CD8-positive, alpha-beta memory T cell (primary cell): ENCODE measurements at regions not wholly inside any gene's neighbourhood (a gene's known extent, or its start where the extent isn't known, plus 50 kb on each side); places are given as distances from the start of the nearest gene placed in this dataset.

Experiments used
- CTCF ChIA-PET: fragments of 350-600 bp; sonication (Branson Sonifier 250); formaldehyde crosslinking; loops from one replicate; lab custom pipeline; 2021; ENCODE audit warnings: antibody characterized with exemption; lab: Charles Lee
- POLR2A ChIA-PET: fragments of 350-600 bp; sonication (Branson Sonifier 250); formaldehyde crosslinking; loops from one replicate; lab custom pipeline; 2021; ENCODE audit warnings: antibody characterized with exemption; lab: Charles Lee
- DNase-seq, 5 donors: peaks; one replicate each; pipeline versions ENCODE4 v3.0.0 to v3.0.0-alpha.2; 2020 to 2022; ENCODE audit warnings: mixed read lengths in 1 of 5
- H3K27ac ChIP-seq: one replicate; pipeline ENCODE4 v1.7.0; 2013; ENCODE audit warnings: low read depth, mild to moderate bottlenecking, low read length, moderate library complexity
- H3K27me3 ChIP-seq: 2 replicates; pipeline ENCODE4 v1.7.0; 2013; ENCODE audit warnings: low read length, mild to moderate bottlenecking; ENCODE audit not compliant: insufficient read depth, poor library complexity, severe bottlenecking
- H3K36me3 ChIP-seq: 2 replicates; pipeline ENCODE4 v1.7.0; 2013; ENCODE audit warnings: mild to moderate bottlenecking, low read length, moderate library complexity; ENCODE audit not compliant: insufficient read depth
- H3K4me1 ChIP-seq: 2 replicates; pipeline ENCODE4 v1.7.0; 2013; ENCODE audit warnings: mild to moderate bottlenecking, low read length, moderate library complexity; ENCODE audit not compliant: insufficient read depth
- H3K4me3 ChIP-seq: 2 replicates; pipeline ENCODE4 v1.7.0; 2013; ENCODE audit warnings: mild to moderate bottlenecking, low read length
- H3K9me3 ChIP-seq: 2 replicates; pipeline ENCODE4 v1.7.0; 2013; ENCODE audit warnings: mild to moderate bottlenecking, low read length
- H3K27ac Mint-ChIP-seq, 8 donors: one replicate each; pipeline ENCODE4 v1.8.0; 2020 to 2021; ENCODE audit warnings: mixed read lengths in 8 of 8, mild to moderate bottlenecking in 6 of 8, inconsistent platforms in 3 of 8, moderate library complexity in 3 of 8
- H3K27me3 Mint-ChIP-seq, 2 donors: one replicate each; pipeline ENCODE4 v1.8.0; 2020 to 2021; ENCODE audit warnings: mixed read lengths in 2 of 2, mild to moderate bottlenecking in 1 of 2, moderate library complexity in 1 of 2
- H3K36me3 Mint-ChIP-seq, 3 donors: one replicate each; pipeline ENCODE4 v1.8.0; 2020 to 2021; ENCODE audit warnings: mixed read lengths in 3 of 3, inconsistent platforms in 1 of 3, mild to moderate bottlenecking in 1 of 3
- H3K4me1 Mint-ChIP-seq, 3 donors: one replicate each; pipeline ENCODE4 v1.8.0; 2020 to 2021; ENCODE audit warnings: mixed read lengths in 3 of 3, inconsistent platforms in 1 of 3, mild to moderate bottlenecking in 1 of 3
- H3K4me3 Mint-ChIP-seq, 7 donors: one replicate each; pipeline ENCODE4 v1.8.0; 2020 to 2021; ENCODE audit warnings: mixed read lengths in 7 of 7, mild to moderate bottlenecking in 6 of 7, moderate library complexity in 4 of 7, inconsistent platforms in 2 of 7
- H3K9me3 Mint-ChIP-seq, 5 donors: one replicate each; pipeline ENCODE4 v1.8.0; 2020 to 2022; ENCODE audit warnings: mixed read lengths in 5 of 5, mild to moderate bottlenecking in 3 of 5, moderate library complexity in 2 of 5, inconsistent platforms in 1 of 5

- Histone ChIP-seq H3K36me3 (no peaks in the 10 kb centered on the region), H3K27ac (no peak overlapping the region), H3K4me1 (no peaks in the 10 kb centered on the region), H3K9me3 (no peaks in the 10 kb centered on the region), H3K27me3 (no peaks in the 10 kb centered on the region), H3K4me3 (no peak overlapping the region)
- DNase-seq: no peak
- Mint-ChIP-seq H3K4me1 (no peaks in the 10 kb centered on the region), H3K9me3 (no peaks in the 10 kb centered on the region), H3K27ac (no peak overlapping the region), H3K27me3 (peaks cover 8 to 60% of the 10 kb centered on the region in 2 donors), H3K4me3 (no peak overlapping the region), H3K36me3 (no peaks in the 10 kb centered on the region)
- ChIA-PET CTCF (no interaction called here), POLR2A (no interaction called here)
These were observed 171.1 kb downstream of the ADRA2A start for GRCh38 chr10:111247781-111248389.

GRCh38 chr10:111249925-111250324 is 173.1 kb downstream of the ADRA2A start:
- H3K4me1 Mint-ChIP-seq: no peaks in the 10 kb centered on the region
- H3K36me3 ChIP-seq: no peaks in the 10 kb centered on the region
- H3K4me3 Mint-ChIP-seq: no peak overlapping the region
- H3K4me3 ChIP-seq: no peak overlapping the region
- no peak for DNase-seq
- H3K9me3 Mint-ChIP-seq: no peaks in the 10 kb centered on the region
- H3K4me1 ChIP-seq: no peaks in the 10 kb centered on the region
- no peaks in the 10 kb centered on the region for H3K9me3 ChIP-seq
- peaks cover 7 to 51% of the 10 kb centered on the region in 2 donors for H3K27me3 Mint-ChIP-seq
- H3K27ac ChIP-seq: no peak overlapping the region
- no peaks in the 10 kb centered on the region for H3K27me3 ChIP-seq
- ChIA-PET POLR2A (no interaction called here), CTCF (no interaction called here)
- H3K36me3 Mint-ChIP-seq: no peaks in the 10 kb centered on the region
- no peak overlapping the region for H3K27ac Mint-ChIP-seq

- no peaks in the 10 kb centered on the region for H3K36me3 ChIP-seq
- no peaks in the 10 kb centered on the region for H3K4me1 ChIP-seq
- peaks cover 0 to 3% (median 0%) of the 10 kb centered on the region in 5 donors for H3K9me3 Mint-ChIP-seq
- DNase-seq: no peak
- H3K4me1 Mint-ChIP-seq: no peaks in the 10 kb centered on the region
- no peaks in the 10 kb centered on the region for H3K9me3 ChIP-seq
- no peak overlapping the region for H3K4me3 Mint-ChIP-seq
- H3K27ac ChIP-seq: no peak overlapping the region
- H3K36me3 Mint-ChIP-seq: no peaks in the 10 kb centered on the region
- CTCF ChIA-PET: no interaction called here
- H3K27me3 ChIP-seq: no peaks in the 10 kb centered on the region
- peaks cover 3 to 44% of the 10 kb centered on the region in 2 donors for H3K27me3 Mint-ChIP-seq
- no peak overlapping the region for H3K27ac Mint-ChIP-seq
- no peak overlapping the region for H3K4me3 ChIP-seq
- POLR2A ChIA-PET: no interaction called here
These were observed 184.3 kb downstream of the ADRA2A start for GRCh38 chr10:111261081-111261615.

- no peaks in the 10 kb centered on the region for H3K27me3 ChIP-seq
- H3K4me1 Mint-ChIP-seq: no peaks in the 10 kb centered on the region
- H3K27ac ChIP-seq: no peak overlapping the region
- no peaks in the 10 kb centered on the region for H3K36me3 ChIP-seq
- no peak overlapping the region for H3K27ac Mint-ChIP-seq
- H3K27me3 Mint-ChIP-seq: peaks cover 10 to 56% of the 10 kb centered on the region in 2 donors
- no peaks in the 10 kb centered on the region for H3K9me3 Mint-ChIP-seq
- H3K4me3 ChIP-seq: no peak overlapping the region
- H3K4me1 ChIP-seq: no peaks in the 10 kb centered on the region
- ChIA-PET POLR2A (no interaction called here), CTCF (no interaction called here)
- H3K36me3 Mint-ChIP-seq: no peaks in the 10 kb centered on the region
- no peak overlapping the region for H3K4me3 Mint-ChIP-seq
- no peaks in the 10 kb centered on the region for H3K9me3 ChIP-seq
- DNase-seq: no peak
These were observed 188.5 kb downstream of the ADRA2A start for GRCh38 chr10:111265341-111265740.

GRCh38 chr10:111266165-111266564 is 189.3 kb downstream of the ADRA2A start:
- no peaks in the 10 kb centered on the region for H3K27me3 ChIP-seq
- Mint-ChIP-seq H3K9me3 (peaks cover 0 to under 1% (median 0%) of the 10 kb centered on the region in 5 donors), H3K27ac (no peak overlapping the region), H3K4me3 (no peak overlapping the region), H3K4me1 (no peaks in the 10 kb centered on the region), H3K36me3 (no peaks in the 10 kb centered on the region), H3K27me3 (peaks cover 10 to 62% of the 10 kb centered on the region in 2 donors)
- no peak overlapping the region for H3K4me3 ChIP-seq
- no peak overlapping the region for H3K27ac ChIP-seq
- no peaks in the 10 kb centered on the region for H3K4me1 ChIP-seq
- H3K9me3 ChIP-seq: no peaks in the 10 kb centered on the region
- DNase-seq: no peak
- POLR2A ChIA-PET: no interaction called here
- CTCF ChIA-PET: no interaction called here
- no peaks in the 10 kb centered on the region for H3K36me3 ChIP-seq

GRCh38 chr10:111267673-111268072 is 190.8 kb downstream of the ADRA2A start:
- no peaks in the 10 kb centered on the region for H3K36me3 ChIP-seq
- no peaks in the 10 kb centered on the region for H3K27me3 ChIP-seq
- no peak overlapping the region for H3K4me3 ChIP-seq
- DNase-seq: no peak
- POLR2A ChIA-PET: no interaction called here
- Mint-ChIP-seq H3K27ac (no peak overlapping the region), H3K9me3 (peaks cover 0 to 1% (median 0%) of the 10 kb centered on the region in 5 donors), H3K27me3 (peaks cover 10 to 60% of the 10 kb centered on the region in 2 donors), H3K36me3 (no peaks in the 10 kb centered on the region), H3K4me1 (no peaks in the 10 kb centered on the region), H3K4me3 (no peak overlapping the region)
- no peaks in the 10 kb centered on the region for H3K4me1 ChIP-seq
- H3K27ac ChIP-seq: no peak overlapping the region
- H3K9me3 ChIP-seq: no peaks in the 10 kb centered on the region
- CTCF ChIA-PET: no interaction called here

- ChIA-PET POLR2A (no interaction called here), CTCF (no interaction called here)
- Histone ChIP-seq H3K36me3 (no peaks in the 10 kb centered on the region), H3K4me1 (no peaks in the 10 kb centered on the region), H3K9me3 (no peaks in the 10 kb centered on the region), H3K27me3 (no peaks in the 10 kb centered on the region), H3K4me3 (no peak overlapping the region), H3K27ac (no peak overlapping the region)
- DNase-seq: no peak
- Mint-ChIP-seq H3K9me3 (peaks cover 0 to 3% (median 0%) of the 10 kb centered on the region in 5 donors), H3K4me3 (no peak overlapping the region), H3K36me3 (no peaks in the 10 kb centered on the region), H3K4me1 (no peaks in the 10 kb centered on the region), H3K27me3 (peaks cover 17 to 56% of the 10 kb centered on the region in 2 donors), H3K27ac (no peak overlapping the region)
These were observed 196.4 kb downstream of the ADRA2A start for GRCh38 chr10:111273235-111273634.

GRCh38 chr10:111273635-111274034 is 196.8 kb downstream of the ADRA2A start:
- ChIA-PET POLR2A (no interaction called here), CTCF (no interaction called here)
- no peaks in the 10 kb centered on the region for H3K4me1 Mint-ChIP-seq
- H3K27me3 ChIP-seq: no peaks in the 10 kb centered on the region
- no peak overlapping the region for H3K27ac Mint-ChIP-seq
- H3K4me3 Mint-ChIP-seq: no peak overlapping the region
- no peak overlapping the region for H3K4me3 ChIP-seq
- H3K36me3 Mint-ChIP-seq: no peaks in the 10 kb centered on the region
- no peaks in the 10 kb centered on the region for H3K9me3 ChIP-seq
- H3K27me3 Mint-ChIP-seq: peaks cover 14 to 55% of the 10 kb centered on the region in 2 donors
- H3K36me3 ChIP-seq: no peaks in the 10 kb centered on the region
- peaks cover 0 to 3% (median 0%) of the 10 kb centered on the region in 5 donors for H3K9me3 Mint-ChIP-seq
- DNase-seq: no peak
- no peak overlapping the region for H3K27ac ChIP-seq
- H3K4me1 ChIP-seq: no peaks in the 10 kb centered on the region
